ENCODE measurements at regions not wholly inside any gene's neighbourhood (a gene's known extent, or its start where the extent isn't known, plus 50 kb on each side); places are given as distances from the start of the nearest gene placed in this dataset.

DNA sequence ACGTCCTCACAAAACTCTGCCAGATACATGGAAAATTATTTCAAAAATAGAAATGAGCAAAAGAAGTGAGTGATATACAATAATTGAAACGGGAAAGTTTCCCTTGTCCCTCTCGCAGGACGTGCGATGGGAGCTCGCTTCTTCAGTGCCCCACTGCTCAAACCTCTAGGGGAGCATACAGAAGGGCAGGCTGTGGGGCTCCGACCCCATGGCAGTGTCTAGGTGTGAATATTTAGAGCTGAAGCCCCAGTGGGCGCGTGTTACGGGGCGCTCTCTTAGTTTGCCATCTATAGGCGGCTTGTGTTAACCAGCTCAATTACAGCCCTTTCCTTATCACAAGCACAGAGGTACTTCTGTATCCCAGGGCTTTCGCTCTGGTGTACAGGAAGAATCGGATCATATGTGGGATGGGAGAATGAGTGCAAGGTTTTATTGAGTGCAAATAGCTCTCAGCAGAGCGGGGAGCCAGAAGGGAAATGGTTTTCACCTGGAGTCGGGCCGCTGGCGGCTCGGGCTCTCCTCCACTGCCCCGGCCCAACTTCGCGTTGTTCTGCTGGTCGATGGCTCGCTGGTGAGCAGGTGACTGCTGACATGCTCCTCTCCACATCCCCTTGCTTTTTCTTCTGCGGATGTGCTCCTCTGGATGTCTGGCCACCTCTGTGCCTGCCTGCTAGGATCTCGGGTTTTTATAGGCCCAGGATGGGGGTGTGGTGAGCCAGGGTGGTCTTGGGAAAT is 334.0 kb upstream of the PTPRD start:
- H3K27me3 ChIP-seq (ENCODE audit: control insufficient read depth in 1 of 2, insufficient read depth in 2 of 2, low read length in 2 of 2) = no peaks in the 10 kb centered on the region
- H3K9ac ChIP-seq (ENCODE audit: low read length in 2 of 2) = no peak overlapping the region
- H3K4me3 ChIP-seq (ENCODE audit: low read length in 2 of 2) = no peak overlapping the region
- H3K27ac ChIP-seq (ENCODE audit: low read length) = no peak overlapping the region
- H3K36me3 ChIP-seq (ENCODE audit: control insufficient read depth in 2 of 2, insufficient read depth in 2 of 2, low read length in 2 of 2) = no peaks in the 10 kb centered on the region
- H3K9me3 ChIP-seq (ENCODE audit: control insufficient read depth in 2 of 2, low read length in 2 of 2) = no peaks in the 10 kb centered on the region
- no peaks in the 10 kb centered on the region for H3K4me1 ChIP-seq (ENCODE audit: control insufficient read depth, insufficient read depth, low read length)

- Histone ChIP-seq H3K27ac (ENCODE audit: low read length) (no peak overlapping the region), H3K9ac (ENCODE audit: low read length in 2 of 2) (no peak overlapping the region), H3K27me3 (ENCODE audit: control insufficient read depth in 1 of 2, insufficient read depth in 2 of 2, low read length in 2 of 2) (no peaks in the 10 kb centered on the region), H3K4me1 (ENCODE audit: control insufficient read depth, insufficient read depth, low read length) (no peaks in the 10 kb centered on the region), H3K36me3 (ENCODE audit: control insufficient read depth in 2 of 2, insufficient read depth in 2 of 2, low read length in 2 of 2) (no peaks in the 10 kb centered on the region), H3K9me3 (ENCODE audit: control insufficient read depth in 2 of 2, low read length in 2 of 2) (no peaks in the 10 kb centered on the region), H3K4me3 (ENCODE audit: low read length in 2 of 2) (no peak overlapping the region)
Measured at GRCh38 chr9:10957878-10958277, 345.1 kb upstream of the PTPRD start.

DNA sequence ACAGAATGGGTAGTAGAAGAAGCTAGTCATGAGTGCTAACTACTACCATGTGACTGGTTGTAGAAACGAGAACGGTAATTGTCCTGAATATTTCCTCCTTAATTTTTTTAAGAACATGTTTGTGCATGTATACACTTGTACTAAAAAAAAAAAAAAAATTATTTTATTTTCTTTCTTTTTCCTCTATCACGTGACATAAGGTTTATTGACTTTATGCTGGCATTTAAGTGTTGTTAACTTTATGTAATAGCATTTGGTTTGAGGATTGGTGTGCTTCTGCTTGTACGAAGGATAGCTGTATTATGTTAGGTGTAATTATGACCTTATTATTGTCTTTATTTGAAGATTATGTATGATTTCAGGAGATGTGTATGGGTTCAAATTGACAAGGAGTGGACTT is 349.1 kb upstream of the PTPRD start:
- Histone ChIP-seq H3K36me3 (ENCODE audit: control insufficient read depth in 2 of 2, insufficient read depth in 2 of 2, low read length in 2 of 2) (no peaks in the 10 kb centered on the region), H3K9ac (ENCODE audit: low read length in 2 of 2) (no peak overlapping the region), H3K27me3 (ENCODE audit: control insufficient read depth in 1 of 2, insufficient read depth in 2 of 2, low read length in 2 of 2) (no peaks in the 10 kb centered on the region), H3K9me3 (ENCODE audit: control insufficient read depth in 2 of 2, low read length in 2 of 2) (peaks cover 0 to 2% of the 10 kb centered on the region in 2 donors), H3K4me1 (ENCODE audit: control insufficient read depth, insufficient read depth, low read length) (no peaks in the 10 kb centered on the region), H3K27ac (ENCODE audit: low read length) (no peak overlapping the region), H3K4me3 (ENCODE audit: low read length in 2 of 2) (no peak overlapping the region)

- Histone ChIP-seq H3K27me3 (ENCODE audit: control insufficient read depth in 1 of 2, insufficient read depth in 2 of 2, low read length in 2 of 2) (no peaks in the 10 kb centered on the region), H3K4me3 (ENCODE audit: low read length in 2 of 2) (no peak overlapping the region), H3K4me1 (ENCODE audit: control insufficient read depth, insufficient read depth, low read length) (no peaks in the 10 kb centered on the region), H3K36me3 (ENCODE audit: control insufficient read depth in 2 of 2, insufficient read depth in 2 of 2, low read length in 2 of 2) (no peaks in the 10 kb centered on the region), H3K9ac (ENCODE audit: low read length in 2 of 2) (no peak overlapping the region), H3K27ac (ENCODE audit: low read length) (no peak overlapping the region), H3K9me3 (ENCODE audit: control insufficient read depth in 2 of 2, low read length in 2 of 2) (no peaks in the 10 kb centered on the region)
Measured at GRCh38 chr9:10983251-10983650, 370.4 kb upstream of the PTPRD start.

- Histone ChIP-seq H3K4me1 (ENCODE audit: control insufficient read depth, insufficient read depth, low read length) (no peaks in the 10 kb centered on the region), H3K36me3 (ENCODE audit: control insufficient read depth in 2 of 2, insufficient read depth in 2 of 2, low read length in 2 of 2) (no peaks in the 10 kb centered on the region), H3K4me3 (ENCODE audit: low read length in 2 of 2) (no peak overlapping the region), H3K9ac (ENCODE audit: low read length in 2 of 2) (no peak overlapping the region), H3K27ac (ENCODE audit: low read length) (no peak overlapping the region), H3K9me3 (ENCODE audit: control insufficient read depth in 2 of 2, low read length in 2 of 2) (no peaks in the 10 kb centered on the region), H3K27me3 (ENCODE audit: control insufficient read depth in 1 of 2, insufficient read depth in 2 of 2, low read length in 2 of 2) (no peaks in the 10 kb centered on the region)
Measured at GRCh38 chr9:10999646-11000045, 386.8 kb upstream of the PTPRD start.

GRCh38 chr9:11001546-11001945 is 388.7 kb upstream of the PTPRD start:
- Histone ChIP-seq H3K9ac (ENCODE audit: low read length in 2 of 2) (no peak overlapping the region), H3K4me3 (ENCODE audit: low read length in 2 of 2) (no peak overlapping the region), H3K27ac (ENCODE audit: low read length) (no peak overlapping the region), H3K4me1 (ENCODE audit: control insufficient read depth, insufficient read depth, low read length) (no peaks in the 10 kb centered on the region), H3K36me3 (ENCODE audit: control insufficient read depth in 2 of 2, insufficient read depth in 2 of 2, low read length in 2 of 2) (no peaks in the 10 kb centered on the region), H3K27me3 (ENCODE audit: control insufficient read depth in 1 of 2, insufficient read depth in 2 of 2, low read length in 2 of 2) (no peaks in the 10 kb centered on the region), H3K9me3 (ENCODE audit: control insufficient read depth in 2 of 2, low read length in 2 of 2) (no peaks in the 10 kb centered on the region)

GRCh38 chr9:11002705-11003104 is 389.9 kb upstream of the PTPRD start:
- H3K4me3 ChIP-seq (ENCODE audit: low read length in 2 of 2) = no peak overlapping the region
- H3K9ac ChIP-seq (ENCODE audit: low read length in 2 of 2) = no peak overlapping the region
- no peak overlapping the region for H3K27ac ChIP-seq (ENCODE audit: low read length)
- H3K4me1 ChIP-seq (ENCODE audit: control insufficient read depth, insufficient read depth, low read length) = no peaks in the 10 kb centered on the region
- H3K27me3 ChIP-seq (ENCODE audit: control insufficient read depth in 1 of 2, insufficient read depth in 2 of 2, low read length in 2 of 2) = no peaks in the 10 kb centered on the region
- H3K36me3 ChIP-seq (ENCODE audit: control insufficient read depth in 2 of 2, insufficient read depth in 2 of 2, low read length in 2 of 2) = no peaks in the 10 kb centered on the region
- H3K9me3 ChIP-seq (ENCODE audit: control insufficient read depth in 2 of 2, low read length in 2 of 2) = no peaks in the 10 kb centered on the region

GRCh38 chr9:11003836-11004235 is 391.0 kb upstream of the PTPRD start:
- no peaks in the 10 kb centered on the region for H3K27me3 ChIP-seq (ENCODE audit: control insufficient read depth in 1 of 2, insufficient read depth in 2 of 2, low read length in 2 of 2)
- H3K36me3 ChIP-seq (ENCODE audit: control insufficient read depth in 2 of 2, insufficient read depth in 2 of 2, low read length in 2 of 2) = no peaks in the 10 kb centered on the region
- H3K4me3 ChIP-seq (ENCODE audit: low read length in 2 of 2) = no peak overlapping the region
- H3K9me3 ChIP-seq (ENCODE audit: control insufficient read depth in 2 of 2, low read length in 2 of 2) = no peaks in the 10 kb centered on the region
- H3K27ac ChIP-seq (ENCODE audit: low read length) = no peak overlapping the region
- H3K4me1 ChIP-seq (ENCODE audit: control insufficient read depth, insufficient read depth, low read length) = no peaks in the 10 kb centered on the region
- H3K9ac ChIP-seq (ENCODE audit: low read length in 2 of 2) = no peak overlapping the region

DNA sequence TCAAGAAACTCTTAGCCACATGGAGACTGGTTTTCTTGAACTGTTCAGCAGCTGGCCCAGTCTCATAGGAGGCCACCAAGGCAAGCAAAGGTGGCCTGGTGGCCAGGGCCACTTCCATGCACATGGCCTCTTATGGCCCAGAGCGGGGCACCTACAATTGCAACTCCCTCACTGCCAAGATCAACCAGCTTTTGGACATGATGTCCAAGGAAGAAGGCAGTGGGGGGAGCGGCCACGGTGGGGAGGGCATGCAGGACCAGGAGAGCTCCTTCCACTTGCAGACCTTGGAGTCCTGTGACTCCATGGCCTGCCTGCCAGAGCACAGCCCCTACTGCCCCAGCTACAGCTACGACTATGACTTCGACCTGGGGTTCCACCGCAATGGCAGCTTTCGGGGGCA is 398.9 kb upstream of the PTPRD start:
- no peaks in the 10 kb centered on the region for H3K36me3 ChIP-seq (ENCODE audit: control insufficient read depth in 2 of 2, insufficient read depth in 2 of 2, low read length in 2 of 2)
- peaks cover 0 to 7% of the 10 kb centered on the region in 2 donors for H3K9me3 ChIP-seq (ENCODE audit: control insufficient read depth in 2 of 2, low read length in 2 of 2)
- no peak overlapping the region for H3K27ac ChIP-seq (ENCODE audit: low read length)
- no peaks in the 10 kb centered on the region for H3K27me3 ChIP-seq (ENCODE audit: control insufficient read depth in 1 of 2, insufficient read depth in 2 of 2, low read length in 2 of 2)
- no peaks in the 10 kb centered on the region for H3K4me1 ChIP-seq (ENCODE audit: control insufficient read depth, insufficient read depth, low read length)
- H3K9ac ChIP-seq (ENCODE audit: low read length in 2 of 2) = no peak overlapping the region
- no peak overlapping the region for H3K4me3 ChIP-seq (ENCODE audit: low read length in 2 of 2)

- peaks cover 0 to 7% of the 10 kb centered on the region in 2 donors for H3K9me3 ChIP-seq (ENCODE audit: control insufficient read depth in 2 of 2, low read length in 2 of 2)
- no peaks in the 10 kb centered on the region for H3K4me1 ChIP-seq (ENCODE audit: control insufficient read depth, insufficient read depth, low read length)
- H3K27ac ChIP-seq (ENCODE audit: low read length) = no peak overlapping the region
- no peak overlapping the region for H3K9ac ChIP-seq (ENCODE audit: low read length in 2 of 2)
- no peaks in the 10 kb centered on the region for H3K27me3 ChIP-seq (ENCODE audit: control insufficient read depth in 1 of 2, insufficient read depth in 2 of 2, low read length in 2 of 2)
- no peaks in the 10 kb centered on the region for H3K36me3 ChIP-seq (ENCODE audit: control insufficient read depth in 2 of 2, insufficient read depth in 2 of 2, low read length in 2 of 2)
- no peak overlapping the region for H3K4me3 ChIP-seq (ENCODE audit: low read length in 2 of 2)
Measured at GRCh38 chr9:11016081-11016480, 403.3 kb upstream of the PTPRD start.

DNA sequence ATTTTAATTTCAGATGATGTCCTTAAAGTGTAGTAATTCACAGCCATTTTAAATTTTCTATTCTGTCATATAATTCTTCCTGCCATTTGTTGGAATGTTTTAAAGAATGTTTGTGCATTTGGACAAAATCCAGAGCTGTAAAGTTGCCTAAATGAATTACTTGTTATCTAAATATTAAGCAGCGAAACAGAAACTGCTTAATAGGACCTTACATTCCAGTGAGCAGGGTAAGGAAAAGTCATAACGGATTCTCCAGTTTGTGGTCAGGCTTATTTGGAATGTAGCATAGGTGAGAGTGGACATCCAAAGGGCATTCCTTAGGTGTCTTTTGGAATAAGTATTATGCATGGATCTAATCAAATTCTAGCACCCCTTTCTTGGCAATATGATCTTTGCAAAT is 410.4 kb upstream of the PTPRD start:
- Histone ChIP-seq H3K9ac (ENCODE audit: low read length in 2 of 2) (no peak overlapping the region), H3K27ac (ENCODE audit: low read length) (no peak overlapping the region), H3K36me3 (ENCODE audit: control insufficient read depth in 2 of 2, insufficient read depth in 2 of 2, low read length in 2 of 2) (no peaks in the 10 kb centered on the region), H3K4me3 (ENCODE audit: low read length in 2 of 2) (no peak overlapping the region), H3K4me1 (ENCODE audit: control insufficient read depth, insufficient read depth, low read length) (no peaks in the 10 kb centered on the region), H3K9me3 (ENCODE audit: control insufficient read depth in 2 of 2, low read length in 2 of 2) (no peaks in the 10 kb centered on the region), H3K27me3 (ENCODE audit: control insufficient read depth in 1 of 2, insufficient read depth in 2 of 2, low read length in 2 of 2) (no peaks in the 10 kb centered on the region)

Data from stomach smooth muscle (tissue), 2 donors.